Lung (tissue), 11 donors: ENCODE measurements at regions not wholly inside any gene's neighbourhood (a gene's known extent, or its start where the extent isn't known, plus 50 kb on each side); places are given as distances from the start of the nearest gene placed in this dataset.

Experiments used
- ATAC-seq: fragments of 200-7000 bp; cut with Tn5 transposase; one replicate; pipeline ENCODE4 v1.9.1; 2020; ENCODE audit warnings: moderate number of reproducible peaks; ENCODE audit not compliant: insufficient read depth, low FRiP score
- DNase-seq, 3 donors: peaks; one replicate each; pipeline ENCODE4 v3.0.0-alpha.2; 2013 to 2017
- H3K27ac ChIP-seq, 2 donors: one replicate each; pipeline ENCODE4 v1.5.1; 2013; ENCODE audit warnings: mild to moderate bottlenecking in 2 of 2, moderate library complexity in 2 of 2, control low read depth in 1 of 2, inconsistent platforms in 1 of 2, low read depth in 1 of 2, low read length in 1 of 2
- H3K27me3 ChIP-seq, 3 donors: one replicate each; pipeline ENCODE4 v1.5.1; 2013; ENCODE audit warnings: low read length in 2 of 3; ENCODE audit not compliant: control insufficient read depth in 3 of 3, insufficient read depth in 3 of 3
- H3K36me3 ChIP-seq, 4 donors: one replicate each; pipeline ENCODE4 v1.5.1; 2013; ENCODE audit warnings: low read length in 4 of 4, mild to moderate bottlenecking in 1 of 4, moderate library complexity in 1 of 4; ENCODE audit not compliant: control insufficient read depth in 4 of 4, insufficient read depth in 4 of 4
- H3K4me1 ChIP-seq, 5 donors: one replicate each; pipeline ENCODE4 v1.5.1; 2013; ENCODE audit warnings: low read length in 5 of 5, mild to moderate bottlenecking in 2 of 5, moderate library complexity in 1 of 5; ENCODE audit not compliant: control insufficient read depth in 5 of 5, insufficient read depth in 5 of 5
- H3K4me3 ChIP-seq: one replicate; pipeline ENCODE4 v1.5.1; 2013; ENCODE audit warnings: mild to moderate bottlenecking, control low read depth, moderate library complexity
- H3K9ac ChIP-seq, 2 donors: one replicate each; pipeline ENCODE4 v1.5.1; 2013; ENCODE audit warnings: low read length in 2 of 2, control low read depth in 1 of 2; ENCODE audit not compliant: insufficient read depth in 1 of 2
- H3K9me3 ChIP-seq, 4 donors: one replicate each; pipeline ENCODE4 v1.5.1; 2013; ENCODE audit warnings: low read length in 3 of 4, mild to moderate bottlenecking in 1 of 4, moderate library complexity in 1 of 4; ENCODE audit not compliant: control insufficient read depth in 4 of 4, insufficient read depth in 3 of 4
- WGBS, 2 donors: extraction: QIAGEN DNeasy Blood & Tissue Kit; methylation state at CpG; one replicate each; pipeline ENCODE4 v1.1.7; 2013; 5-methylcytosine and 5-hydroxymethylcytosine counted together
- TF ChIP-seq, protein P1 (sequence below): IDR thresholded peaks from 2 replicates; pipeline ENCODE4 v1.5.1; 2012; ENCODE audit warnings: mild to moderate bottlenecking; ENCODE audit errors: control extremely low read depth, extremely low read depth
- donor health status: control.
- donor health status: control.
- donor health status: Bipolar disorder and iron deficiency.
- donor health status: healthy.
- donor health status: DM: yes; HTN: yes; CAD: no.

DNA sequence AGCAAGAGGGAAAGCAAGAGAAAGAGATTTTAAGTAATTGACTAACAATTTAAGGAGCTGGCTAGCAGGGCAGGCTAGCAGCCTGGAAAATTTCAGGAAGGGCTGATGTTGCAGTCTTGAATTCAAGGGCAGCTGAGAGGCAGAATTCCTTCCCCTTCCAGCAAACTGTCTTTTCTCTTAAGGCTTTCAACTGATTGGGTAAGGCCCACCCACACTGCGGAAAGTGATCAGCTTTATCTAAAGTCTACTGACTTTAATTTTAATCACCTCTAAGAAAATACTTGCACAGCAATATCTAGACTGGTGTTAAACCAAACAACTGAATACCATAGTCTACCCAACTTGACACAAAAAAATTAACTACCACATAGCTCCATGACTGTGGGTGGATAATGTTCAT, 303.9 kb downstream of the FZD1 start:
- no peaks in the 10 kb centered on the region for H3K9me3 ChIP-seq
- ATAC-seq = no peak
- no peak overlapping the region for H3K9ac ChIP-seq
- H3K4me3 ChIP-seq = no peak overlapping the region
- WGBS, 2 donors = 93 to 97% methylated on average over 1 of the region's 1 CpG
- no peak overlapping the region for H3K27ac ChIP-seq
- DNase-seq = no peak
- no peaks in the 10 kb centered on the region for H3K27me3 ChIP-seq
- TF ChIP-seq, protein P1, sequence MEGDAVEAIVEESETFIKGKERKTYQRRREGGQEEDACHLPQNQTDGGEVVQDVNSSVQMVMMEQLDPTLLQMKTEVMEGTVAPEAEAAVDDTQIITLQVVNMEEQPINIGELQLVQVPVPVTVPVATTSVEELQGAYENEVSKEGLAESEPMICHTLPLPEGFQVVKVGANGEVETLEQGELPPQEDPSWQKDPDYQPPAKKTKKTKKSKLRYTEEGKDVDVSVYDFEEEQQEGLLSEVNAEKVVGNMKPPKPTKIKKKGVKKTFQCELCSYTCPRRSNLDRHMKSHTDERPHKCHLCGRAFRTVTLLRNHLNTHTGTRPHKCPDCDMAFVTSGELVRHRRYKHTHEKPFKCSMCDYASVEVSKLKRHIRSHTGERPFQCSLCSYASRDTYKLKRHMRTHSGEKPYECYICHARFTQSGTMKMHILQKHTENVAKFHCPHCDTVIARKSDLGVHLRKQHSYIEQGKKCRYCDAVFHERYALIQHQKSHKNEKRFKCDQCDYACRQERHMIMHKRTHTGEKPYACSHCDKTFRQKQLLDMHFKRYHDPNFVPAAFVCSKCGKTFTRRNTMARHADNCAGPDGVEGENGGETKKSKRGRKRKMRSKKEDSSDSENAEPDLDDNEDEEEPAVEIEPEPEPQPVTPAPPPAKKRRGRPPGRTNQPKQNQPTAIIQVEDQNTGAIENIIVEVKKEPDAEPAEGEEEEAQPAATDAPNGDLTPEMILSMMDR = no peak
- no peaks in the 10 kb centered on the region for H3K36me3 ChIP-seq
- peaks cover 0 to 52% (median 15%) of the 10 kb centered on the region in 5 donors for H3K4me1 ChIP-seq

DNA sequence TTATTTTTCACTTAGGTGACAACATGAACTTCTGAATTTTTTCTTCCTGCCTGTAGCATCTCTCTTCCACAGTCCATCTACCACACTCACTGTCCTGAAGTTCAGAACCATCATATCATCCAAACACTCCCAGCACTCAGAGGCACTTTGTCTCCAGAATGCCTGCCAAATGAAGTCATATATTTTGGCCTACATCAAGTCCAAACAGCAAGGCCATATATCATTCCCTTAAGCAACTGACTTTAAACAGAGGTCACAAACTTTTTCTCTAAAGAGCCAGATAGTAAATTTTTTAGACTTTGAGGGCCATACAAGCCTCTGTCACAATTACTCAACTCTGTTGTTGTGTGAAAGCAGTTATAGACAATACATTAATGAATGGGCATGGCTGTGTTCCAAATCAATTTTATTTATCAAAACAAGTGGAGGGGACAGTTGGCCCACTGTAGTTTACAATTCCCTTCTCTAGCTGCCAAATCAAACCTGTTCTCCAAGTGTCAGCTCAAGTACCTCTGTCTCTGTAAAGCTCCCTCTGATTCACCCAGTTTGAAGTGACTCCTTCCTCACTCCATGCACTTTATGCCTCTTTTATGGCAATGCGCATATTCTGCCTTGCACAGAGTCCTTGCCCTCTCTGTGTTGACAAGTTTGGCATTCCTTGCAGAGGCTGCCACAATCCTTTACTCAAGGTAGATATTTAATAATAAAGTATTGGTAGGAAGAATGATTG, 305.7 kb downstream of the FZD1 start:
- H3K4me1 ChIP-seq = peaks cover 0 to 42% (median 15%) of the 10 kb centered on the region in 5 donors
- TF ChIP-seq, protein P1 = no peak
- DNase-seq (peak in 2 of 3 donors; percentile 54 to 85), ATAC-seq (no peak)
- no peaks in the 10 kb centered on the region for H3K27me3 ChIP-seq
- no peak overlapping the region for H3K4me3 ChIP-seq
- no peak overlapping the region for H3K27ac ChIP-seq
- no peaks in the 10 kb centered on the region for H3K9me3 ChIP-seq
- 87 to 91% methylated on average over 1 of the region's 1 CpG for WGBS, 2 donors
- no peaks in the 10 kb centered on the region for H3K36me3 ChIP-seq
- H3K9ac ChIP-seq = no peak overlapping the region

DNA sequence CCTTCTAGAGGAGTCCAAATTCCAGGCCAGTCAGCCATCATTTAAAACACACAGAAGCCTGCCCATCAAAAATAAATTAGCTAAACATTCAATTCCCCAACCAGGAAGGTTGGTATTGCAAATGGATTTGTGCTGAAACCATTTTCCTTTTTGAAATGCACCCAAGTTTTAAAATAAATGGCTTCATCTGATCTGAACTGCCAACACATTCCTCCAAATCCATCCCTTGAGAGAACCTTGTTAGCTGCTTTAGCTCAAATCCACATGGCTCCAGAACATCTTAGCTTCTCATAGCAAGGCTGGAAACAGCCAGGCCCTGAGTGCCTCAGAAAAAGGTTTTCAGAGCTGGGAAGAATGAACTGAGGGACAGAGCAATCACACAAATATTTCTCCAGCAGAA, 306.3 kb downstream of the FZD1 start:
- H3K4me1 ChIP-seq = peaks cover 0 to 37% (median 10%) of the 10 kb centered on the region in 5 donors
- H3K9ac ChIP-seq = no peak overlapping the region
- H3K4me3 ChIP-seq = no peak overlapping the region
- ATAC-seq = no peak
- no peaks in the 10 kb centered on the region for H3K36me3 ChIP-seq
- H3K27ac ChIP-seq = no peak overlapping the region
- TF ChIP-seq, protein P1 = no peak
- H3K9me3 ChIP-seq = no peaks in the 10 kb centered on the region
- no peak for DNase-seq
- no peaks in the 10 kb centered on the region for H3K27me3 ChIP-seq

DNA sequence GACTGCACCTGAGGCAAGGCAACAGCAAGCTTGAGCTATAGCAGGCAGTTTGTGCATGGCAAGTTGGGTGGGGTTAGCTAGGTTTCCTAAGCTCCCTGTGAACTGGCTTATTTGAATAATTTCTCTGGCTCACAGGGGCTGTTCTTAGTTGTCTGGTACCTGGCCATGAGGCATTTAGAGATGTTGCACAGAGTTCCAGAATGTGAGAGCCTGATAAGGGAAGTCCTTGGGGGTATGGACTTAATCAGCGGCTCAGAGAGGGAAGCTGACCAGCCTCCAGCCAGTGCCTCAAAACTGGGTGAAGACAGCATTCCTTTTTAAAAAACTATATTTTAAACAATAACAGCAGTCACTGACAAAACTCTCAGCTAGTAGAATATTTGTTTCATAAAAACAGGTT, 307.4 kb downstream of the FZD1 start:
- WGBS, 2 donors = 92 to 97% methylated on average over 1 of the region's 1 CpG
- DNase-seq = no peak
- H3K4me3 ChIP-seq = no peak overlapping the region

More for the DNA sequence above, 307.4 kb downstream of the FZD1 start:
- Histone ChIP-seq H3K9ac (no peak overlapping the region), H3K4me1 (peaks cover 0 to 27% (median 2%) of the 10 kb centered on the region in 5 donors), H3K27ac (no peak overlapping the region), H3K27me3 (no peaks in the 10 kb centered on the region), H3K36me3 (no peaks in the 10 kb centered on the region), H3K9me3 (no peaks in the 10 kb centered on the region)
- no peak for ATAC-seq
- TF ChIP-seq, protein P1 = no peak
